ENCODE measurements at regions not wholly inside any gene's neighbourhood (a gene's known extent, or its start where the extent isn't known, plus 50 kb on each side); places are given as distances from the start of the nearest gene placed in this dataset.

GRCh38 chr2:52964916-52965530, 802.6 kb upstream of the CHAC2 start:
- in situ Hi-C loops (cut with HindIII; ENCODE audit: low pct_ligation_motif_present, low pct_unique_long_range_greater_than_20kb, low sequenced_read_pairs): no loop called here

GRCh38 chr2:52961403-52961802, 806.2 kb upstream of the CHAC2 start:
- DNase-seq: no peak
- in situ Hi-C loops (cut with HindIII; ENCODE audit: low pct_ligation_motif_present, low pct_unique_long_range_greater_than_20kb, low sequenced_read_pairs): no loop called here

More at GRCh38 chr2:52964916-52965530, 802.6 kb upstream of the CHAC2 start:
- no peak for DNase-seq

GRCh38 chr2:52960881-52961280, 806.7 kb upstream of the CHAC2 start:
- in situ Hi-C loops (cut with HindIII; ENCODE audit: low pct_ligation_motif_present, low pct_unique_long_range_greater_than_20kb, low sequenced_read_pairs): no loop called here
- DNase-seq: no peak

DNA sequence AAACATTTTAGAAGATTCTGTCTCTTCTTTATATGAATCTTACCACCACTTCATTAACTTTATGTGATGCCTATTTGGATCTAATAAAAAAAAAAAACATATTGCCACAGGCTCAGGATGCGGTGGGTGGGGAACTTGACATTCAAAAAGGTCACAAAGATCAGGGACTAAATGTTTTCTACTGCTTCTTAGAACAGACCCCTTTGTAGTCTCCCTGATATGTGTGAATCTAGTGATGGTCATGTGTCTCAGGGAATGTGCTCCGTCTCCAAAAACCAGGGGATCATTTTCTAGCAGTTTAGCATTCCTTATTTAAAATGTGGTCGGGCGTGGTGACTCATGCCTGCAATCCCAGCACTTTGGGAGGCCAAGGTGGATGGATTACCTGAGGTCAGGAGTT, 807.8 kb upstream of the CHAC2 start:
- in situ Hi-C loops (cut with HindIII; ENCODE audit: low pct_ligation_motif_present, low pct_unique_long_range_greater_than_20kb, low sequenced_read_pairs): no loop called here
- DNase-seq: no peak

DNA sequence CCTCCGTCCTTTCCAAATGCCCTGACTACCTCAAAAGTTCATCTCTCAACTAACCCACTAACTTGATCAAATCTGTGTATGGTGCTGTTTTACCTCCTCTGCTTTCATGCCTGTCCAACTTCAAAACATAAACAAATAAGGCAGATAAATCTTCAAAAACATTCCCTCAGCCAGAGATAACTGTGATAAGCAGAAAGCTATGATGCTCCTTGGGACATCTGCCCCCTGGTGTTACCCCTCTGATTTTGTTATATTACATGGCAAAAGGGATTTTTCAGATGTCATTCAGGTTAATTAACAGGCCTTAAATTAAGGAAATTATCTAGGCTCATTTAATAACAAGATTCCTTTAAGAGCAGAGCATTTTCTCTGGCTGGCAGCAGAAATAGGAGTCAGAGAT, 810.8 kb upstream of the CHAC2 start:
- no peak for DNase-seq
- in situ Hi-C loops (cut with HindIII; ENCODE audit: low pct_ligation_motif_present, low pct_unique_long_range_greater_than_20kb, low sequenced_read_pairs): no loop called here

DNA sequence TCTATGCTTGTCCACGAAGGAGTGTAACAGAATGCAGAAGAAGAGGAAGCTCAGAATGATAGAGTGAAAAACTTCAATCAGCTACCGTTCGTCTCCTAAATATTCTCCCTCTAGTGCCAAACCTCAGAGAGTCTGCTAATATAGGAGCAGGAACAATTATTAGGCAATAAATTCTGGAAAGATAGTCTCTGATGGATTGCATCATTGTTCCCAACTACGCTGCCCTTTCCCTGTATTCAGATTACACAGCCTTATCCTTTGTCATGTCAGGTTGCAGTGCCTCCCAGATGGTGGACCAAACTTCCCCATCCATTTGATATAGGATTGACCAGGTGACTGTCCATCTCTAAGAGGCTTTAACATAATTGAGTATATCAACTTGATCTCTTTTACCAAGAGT, 811.5 kb upstream of the CHAC2 start:
- no peak for DNase-seq
- in situ Hi-C loops (cut with HindIII; ENCODE audit: low pct_ligation_motif_present, low pct_unique_long_range_greater_than_20kb, low sequenced_read_pairs): no loop called here

DNA sequence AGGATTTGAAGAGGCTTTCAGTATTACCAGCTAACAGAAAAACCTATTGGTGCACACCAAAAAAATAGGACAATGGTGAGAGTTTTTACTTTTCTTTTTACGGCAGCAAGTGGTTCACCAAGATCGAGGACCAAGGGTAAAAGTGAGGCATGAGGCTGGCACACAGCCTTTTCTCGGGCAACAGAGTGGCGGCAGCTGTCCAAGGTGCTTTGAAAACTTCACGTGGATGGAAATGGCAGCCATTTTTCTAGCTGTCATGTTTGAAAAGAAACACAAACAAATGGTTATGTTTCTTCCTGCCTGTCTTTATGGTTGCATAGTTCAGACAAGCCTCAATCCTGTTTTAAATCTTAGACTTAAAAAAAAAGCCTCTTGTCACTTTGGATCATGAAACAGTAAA, 812.5 kb upstream of the CHAC2 start:
- DNase-seq: no peak
- in situ Hi-C loops (cut with HindIII; ENCODE audit: low pct_ligation_motif_present, low pct_unique_long_range_greater_than_20kb, low sequenced_read_pairs): no loop called here

DNA sequence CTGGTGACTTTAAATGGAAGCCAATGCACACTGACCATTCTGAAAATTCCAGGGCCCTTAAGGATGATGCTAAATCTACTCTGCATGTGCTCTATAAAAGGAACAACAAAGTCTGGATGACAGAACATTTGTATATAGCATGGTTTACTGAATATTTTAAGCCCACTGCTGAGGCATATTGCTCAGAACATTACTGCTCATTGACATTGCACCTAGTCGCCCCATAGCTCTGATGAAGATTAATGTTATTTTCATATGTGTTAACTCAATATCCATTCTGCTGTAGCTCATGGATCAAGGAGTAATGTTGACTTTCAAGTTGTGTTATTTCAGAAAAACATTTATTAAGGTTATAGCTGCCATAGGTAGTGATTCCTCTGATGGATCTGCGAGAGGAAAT, 827.5 kb upstream of the CHAC2 start:
- no peak for DNase-seq
- in situ Hi-C loops (cut with HindIII; ENCODE audit: low pct_ligation_motif_present, low pct_unique_long_range_greater_than_20kb, low sequenced_read_pairs): no loop called here

DNA sequence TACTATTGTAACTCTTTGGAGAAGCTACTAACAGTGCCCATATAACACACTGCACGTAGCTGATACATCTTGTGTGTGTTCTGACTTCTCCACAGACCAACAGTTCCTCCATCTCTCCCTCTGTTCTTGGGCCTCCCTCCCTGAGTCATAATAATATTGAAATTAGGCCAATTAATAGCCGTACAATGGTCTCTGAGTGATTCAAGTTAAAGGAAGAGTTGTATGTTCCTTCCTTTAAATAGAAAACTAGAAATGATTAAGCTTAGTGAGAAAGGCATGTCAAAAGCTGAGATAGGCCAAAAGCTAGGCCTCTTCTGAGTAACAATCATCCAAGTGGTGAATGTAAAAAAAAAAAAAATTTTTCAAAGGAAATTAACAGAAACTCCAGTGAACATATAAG, 828.4 kb upstream of the CHAC2 start:
- in situ Hi-C loops (cut with HindIII; ENCODE audit: low pct_ligation_motif_present, low pct_unique_long_range_greater_than_20kb, low sequenced_read_pairs): no loop called here
- no peak for DNase-seq

DNA sequence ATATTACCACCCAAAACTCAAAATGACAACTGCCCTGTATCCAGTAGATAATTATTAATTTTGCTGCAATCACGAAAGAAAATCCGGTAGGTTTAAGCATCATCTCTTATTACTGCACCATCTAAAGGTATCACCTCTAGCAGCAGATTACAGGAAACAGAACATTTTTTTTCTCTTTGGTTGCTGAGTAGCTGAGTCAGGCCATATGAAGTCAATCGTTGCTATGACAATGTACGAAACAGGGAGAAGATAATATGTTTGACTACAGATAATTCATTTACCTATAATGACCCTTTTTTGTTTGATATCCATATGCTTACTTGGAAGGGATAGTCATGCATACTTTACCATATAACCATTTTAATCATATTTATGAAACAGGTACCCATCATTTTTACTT, 831.6 kb upstream of the CHAC2 start:
- no peak for DNase-seq
- in situ Hi-C loops (cut with HindIII; ENCODE audit: low pct_ligation_motif_present, low pct_unique_long_range_greater_than_20kb, low sequenced_read_pairs): no loop called here

GRCh38 chr2:52934920-52935640, 832.5 kb upstream of the CHAC2 start:
- no peak for DNase-seq
- in situ Hi-C loops (cut with HindIII; ENCODE audit: low pct_ligation_motif_present, low pct_unique_long_range_greater_than_20kb, low sequenced_read_pairs): no loop called here

GRCh38 chr2:52934323-52934898, 833.2 kb upstream of the CHAC2 start:
- DNase-seq: no peak
- in situ Hi-C loops (cut with HindIII; ENCODE audit: low pct_ligation_motif_present, low pct_unique_long_range_greater_than_20kb, low sequenced_read_pairs): no loop called here

- in situ Hi-C loops (cut with HindIII; ENCODE audit: low pct_ligation_motif_present, low pct_unique_long_range_greater_than_20kb, low sequenced_read_pairs): no loop called here
- DNase-seq: no peak
Measured at GRCh38 chr2:52933878-52934277, 833.7 kb upstream of the CHAC2 start.

- in situ Hi-C loops (cut with HindIII; ENCODE audit: low pct_ligation_motif_present, low pct_unique_long_range_greater_than_20kb, low sequenced_read_pairs): no loop called here
- no peak for DNase-seq
Measured at GRCh38 chr2:52931660-52932059, 835.9 kb upstream of the CHAC2 start.

GRCh38 chr2:52929412-52929811, 838.2 kb upstream of the CHAC2 start:
- DNase-seq: no peak
- in situ Hi-C loops (cut with HindIII; ENCODE audit: low pct_ligation_motif_present, low pct_unique_long_range_greater_than_20kb, low sequenced_read_pairs): no loop called here

DNA sequence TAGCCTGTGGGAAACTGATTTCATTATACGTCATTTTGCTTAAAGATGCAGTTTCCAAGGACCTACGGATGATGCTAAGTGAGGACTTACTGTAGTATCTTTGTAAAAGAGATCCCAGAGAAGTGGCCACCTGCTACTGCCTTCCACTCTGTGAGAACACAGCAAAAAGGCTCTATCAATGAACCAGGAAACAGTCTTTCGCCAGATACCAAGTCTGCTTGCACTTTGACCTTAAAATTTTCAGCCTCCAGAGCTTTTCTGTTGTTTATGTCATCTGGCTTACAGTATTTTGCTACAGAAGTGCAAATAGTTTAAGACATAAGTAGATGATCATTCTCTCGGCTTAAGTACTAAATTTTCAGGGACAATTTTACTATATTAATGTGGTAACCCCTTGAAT, 847.9 kb upstream of the CHAC2 start:
- DNase-seq: no peak
- in situ Hi-C loops (cut with HindIII; ENCODE audit: low pct_ligation_motif_present, low pct_unique_long_range_greater_than_20kb, low sequenced_read_pairs): no loop called here

DNA sequence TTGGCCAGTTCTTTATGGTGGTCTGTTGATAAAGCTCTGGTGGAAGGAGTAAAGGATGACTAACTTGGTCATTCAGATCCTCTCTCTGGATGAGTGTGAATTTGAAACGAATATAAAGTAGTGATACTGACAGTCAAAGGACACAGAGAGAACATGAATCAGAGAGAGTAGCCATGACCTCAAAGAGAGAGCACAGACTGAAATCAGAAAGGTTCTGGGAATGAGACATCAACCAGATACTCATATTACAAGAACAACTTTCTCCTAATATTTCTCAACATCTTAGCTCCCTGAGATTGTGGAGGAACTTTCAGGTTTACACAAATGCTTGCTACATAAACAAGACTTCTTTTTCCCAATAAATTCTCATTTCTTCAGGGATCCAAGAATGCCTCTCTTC, 849.1 kb upstream of the CHAC2 start:
- in situ Hi-C loops (cut with HindIII; ENCODE audit: low pct_ligation_motif_present, low pct_unique_long_range_greater_than_20kb, low sequenced_read_pairs): no loop called here
- DNase-seq: no peak

DNA sequence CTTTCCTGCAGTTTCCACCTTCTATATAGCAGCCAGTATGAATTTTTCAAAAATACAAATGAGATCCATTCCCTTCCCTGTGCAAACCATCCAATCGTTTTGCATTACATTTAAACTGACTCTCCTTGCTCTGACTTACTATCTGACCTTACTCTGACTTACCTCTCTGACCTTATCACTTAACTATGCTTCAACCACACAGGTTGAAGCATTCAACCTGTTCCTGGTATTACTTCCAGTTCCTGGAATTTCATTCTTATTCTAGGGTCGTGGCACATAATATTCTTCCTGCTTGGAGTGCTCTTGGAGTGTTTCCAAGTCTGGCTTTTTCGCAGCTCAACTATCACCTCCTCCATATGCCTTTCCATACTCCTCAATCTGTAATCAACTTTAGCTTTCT, 850.6 kb upstream of the CHAC2 start:
- in situ Hi-C loops (cut with HindIII; ENCODE audit: low pct_ligation_motif_present, low pct_unique_long_range_greater_than_20kb, low sequenced_read_pairs): no loop called here
- DNase-seq: no peak

DNA sequence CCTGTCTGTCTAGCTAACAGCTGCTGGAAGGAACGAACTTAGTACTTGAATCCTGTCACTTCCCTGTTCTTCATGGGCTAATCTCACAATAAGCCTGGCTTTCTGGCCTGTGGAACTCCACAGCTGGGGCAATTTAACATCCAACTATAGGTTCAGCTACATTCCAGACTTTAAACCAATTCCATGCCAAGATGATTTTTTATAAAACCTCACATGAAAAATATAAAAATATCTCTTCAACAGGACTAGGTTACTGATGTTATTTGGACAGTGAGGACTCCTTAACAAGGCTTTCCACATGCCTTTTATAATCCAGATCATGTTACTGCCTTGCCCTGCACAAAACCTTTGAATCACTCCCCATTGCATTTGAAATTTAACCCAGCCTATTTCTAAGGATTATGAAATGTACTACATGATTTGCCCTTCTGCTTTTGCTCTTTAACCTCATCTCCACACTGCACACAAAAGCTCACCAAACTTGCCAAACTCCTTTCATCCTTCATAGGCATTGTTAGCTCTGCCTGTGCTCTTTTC, 863.2 kb upstream of the CHAC2 start:
- no peak for DNase-seq
- in situ Hi-C loops (cut with HindIII; ENCODE audit: low pct_ligation_motif_present, low pct_unique_long_range_greater_than_20kb, low sequenced_read_pairs): no loop called here

DNA sequence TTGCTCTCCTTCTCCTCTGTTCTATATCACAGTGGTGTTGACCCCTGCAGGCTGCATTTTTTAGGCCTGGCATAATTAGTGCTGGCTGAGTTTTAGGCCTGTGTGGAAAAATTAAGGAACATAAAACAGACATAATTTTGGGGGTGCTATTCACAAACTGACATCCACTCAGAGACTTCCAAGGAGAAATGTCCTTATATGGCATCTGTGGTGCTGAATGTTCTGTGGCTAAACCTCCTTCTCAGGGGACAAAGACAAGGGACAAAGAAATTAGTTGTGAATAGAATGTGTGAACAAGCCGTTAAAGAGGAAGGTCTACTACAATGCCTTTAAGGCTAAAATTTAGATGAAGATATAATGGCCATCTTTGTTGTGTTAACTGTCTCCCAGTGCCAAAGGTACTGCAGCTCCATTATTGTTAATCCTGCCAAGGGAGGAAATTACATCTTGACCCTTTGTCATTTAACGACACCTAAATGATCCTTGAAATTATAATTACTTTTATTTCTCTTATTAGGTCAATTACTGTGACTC, 870.0 kb upstream of the CHAC2 start:
- DNase-seq: no peak
- in situ Hi-C loops (cut with HindIII; ENCODE audit: low pct_ligation_motif_present, low pct_unique_long_range_greater_than_20kb, low sequenced_read_pairs): no loop called here
